ENCODE measurements at regions not wholly inside any gene's neighbourhood (a gene's known extent, or its start where the extent isn't known, plus 50 kb on each side); places are given as distances from the start of the nearest gene placed in this dataset.

- no peak for DNase-seq
These were observed 156.6 kb upstream of the LHCGR start for GRCh38 chr2:48912110-48912509.

DNA sequence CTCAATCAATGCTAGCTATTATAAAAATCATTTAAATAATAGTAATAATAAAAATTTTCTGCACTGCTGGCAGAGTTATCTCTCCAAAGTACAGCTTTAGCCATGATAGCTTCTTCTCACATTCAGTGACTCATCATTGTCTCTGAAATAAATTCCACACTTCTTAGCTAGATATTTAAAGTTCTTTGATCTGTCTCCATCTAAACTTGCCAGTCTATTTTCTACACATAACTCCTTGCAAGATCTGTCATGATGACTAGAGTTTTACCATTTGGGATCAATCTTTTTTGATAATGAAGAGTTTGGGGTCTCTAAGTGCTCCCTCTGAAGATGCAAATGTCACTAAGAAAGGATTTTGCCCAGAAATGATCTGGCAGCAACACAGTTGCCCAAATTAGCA is 155.4 kb upstream of the LHCGR start:
- DNase-seq: no peak

DNA sequence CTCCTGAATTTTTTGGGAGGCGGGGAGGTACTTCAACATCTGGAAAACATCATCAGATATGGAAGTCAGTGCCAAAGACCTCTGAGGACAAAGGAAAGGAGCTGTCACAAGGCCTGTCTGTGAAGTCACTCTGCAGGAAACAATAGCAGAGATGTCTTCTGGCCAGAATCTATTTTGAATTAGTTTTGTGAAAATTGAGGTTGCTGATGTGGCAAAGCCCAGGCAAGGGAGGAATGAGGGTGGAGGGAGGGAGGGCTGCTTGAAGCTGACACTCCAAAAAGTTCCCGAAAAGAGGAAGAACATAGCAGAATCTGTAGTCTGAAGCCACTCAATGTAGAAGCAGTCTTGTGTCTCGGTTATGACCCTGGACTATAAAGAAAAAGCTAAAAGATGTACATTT is 151.1 kb upstream of the LHCGR start:
- DNase-seq: no peak

GRCh38 chr2:48905696-48906095 is 150.2 kb upstream of the LHCGR start:
- no peak for DNase-seq

DNA sequence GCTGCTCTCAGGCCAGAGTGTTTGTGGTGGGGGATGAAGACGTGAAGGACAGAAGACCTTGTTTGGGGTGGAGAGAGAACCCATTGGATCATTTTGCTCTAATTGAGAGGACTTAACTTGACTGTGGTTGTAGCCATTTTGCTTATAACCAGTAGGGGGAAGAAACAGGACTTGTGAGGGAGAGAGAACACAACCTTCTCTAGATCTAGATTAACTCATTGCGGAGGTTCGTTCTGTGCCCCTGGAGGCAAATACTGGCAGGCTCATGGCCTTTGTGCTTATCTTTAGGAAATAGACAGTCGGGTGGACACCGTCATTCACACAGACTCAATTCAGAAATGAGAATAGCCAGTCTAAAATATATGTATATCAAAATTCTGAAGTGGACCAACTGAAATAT is 147.0 kb upstream of the LHCGR start:
- DNase-seq: no peak

- no peak for DNase-seq
These were observed 145.9 kb upstream of the LHCGR start for GRCh38 chr2:48901416-48901815.

DNA sequence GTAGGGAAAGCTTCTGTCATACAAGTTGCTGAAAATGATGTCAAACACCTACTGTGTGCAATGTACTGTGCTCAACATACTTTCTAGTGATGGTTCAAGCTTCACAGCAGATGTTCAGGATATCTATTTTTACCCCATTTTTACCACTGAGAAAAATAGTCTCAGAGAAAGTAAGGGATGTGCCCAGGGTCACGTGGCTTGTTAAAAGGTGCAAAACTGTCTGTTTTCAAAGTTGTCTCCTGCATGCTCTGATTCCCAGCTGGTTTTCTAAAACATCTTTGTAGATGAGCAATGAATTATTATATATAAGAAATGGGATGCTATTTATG is 145.5 kb upstream of the LHCGR start:
- no peak for DNase-seq

DNA sequence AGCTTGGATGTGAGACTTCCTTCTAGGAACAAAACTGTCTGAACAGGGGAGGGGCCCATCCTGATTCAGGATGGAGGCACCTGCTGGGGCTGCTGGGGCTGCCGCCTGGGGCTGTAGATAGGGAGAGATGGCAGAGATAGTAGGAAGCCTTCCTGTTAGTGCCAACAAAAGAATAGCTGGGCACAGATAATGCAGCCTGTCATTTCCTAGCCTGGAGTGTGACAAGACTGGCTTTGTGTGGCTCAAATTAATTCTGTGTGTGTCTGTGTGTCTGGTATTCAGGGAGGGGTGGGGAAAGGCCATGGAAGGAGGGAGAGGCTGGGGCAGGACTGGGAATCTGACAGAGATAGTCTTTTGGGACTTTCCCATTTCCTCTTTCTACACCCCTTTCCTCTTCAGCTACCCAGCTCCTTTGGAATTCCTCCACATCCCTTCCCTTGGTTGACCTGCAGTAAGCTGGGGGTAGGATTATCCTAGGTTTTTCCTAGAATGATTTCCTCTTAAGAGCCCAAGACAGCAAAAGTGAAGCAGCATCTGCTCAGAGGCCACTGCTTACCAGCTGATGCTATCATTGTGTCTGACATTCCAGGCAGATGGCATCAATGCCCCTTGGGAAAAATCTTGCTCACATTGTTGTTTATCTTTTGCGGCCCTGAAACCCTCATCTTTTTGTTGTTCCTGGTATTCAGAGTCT is 144.9 kb upstream of the LHCGR start:
- no peak for DNase-seq

GRCh38 chr2:48896870-48897269 is 141.3 kb upstream of the LHCGR start:
- DNase-seq: no peak

DNA sequence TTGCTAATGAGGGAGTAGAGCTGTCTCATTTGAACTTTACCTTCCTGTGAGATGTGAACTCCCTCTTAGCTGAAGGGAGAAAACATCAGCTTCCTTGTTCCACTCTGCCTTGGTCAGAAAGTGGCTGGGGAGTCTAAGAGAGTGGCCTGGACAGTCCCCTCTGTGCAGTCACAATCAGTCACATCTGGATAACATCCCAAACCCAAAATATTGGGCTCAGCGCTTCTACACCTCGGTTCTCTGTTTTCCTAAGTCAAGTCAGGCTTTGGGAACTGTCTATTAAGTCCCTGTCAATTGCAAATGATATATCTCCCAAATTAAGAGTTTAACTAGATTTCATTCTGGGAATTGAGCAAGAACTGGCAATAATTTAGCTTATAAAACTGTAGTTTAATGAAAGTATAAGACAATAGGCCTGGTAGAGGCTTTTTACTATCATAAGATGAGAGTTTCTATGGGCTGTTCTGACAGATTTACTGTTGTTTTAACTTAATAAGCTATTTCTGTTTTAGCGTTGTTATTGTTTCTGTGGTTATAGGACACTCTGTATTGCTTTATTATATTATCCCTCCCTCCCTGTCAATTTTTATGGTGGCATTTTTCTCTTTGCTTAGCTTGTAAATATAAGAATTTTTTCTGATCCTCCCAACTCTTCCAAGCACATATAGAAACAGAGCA is 135.1 kb upstream of the LHCGR start:
- DNase-seq: no peak

- no peak for DNase-seq
These were observed 132.5 kb upstream of the LHCGR start for GRCh38 chr2:48888066-48888465.

- no peak for DNase-seq
These were observed 131.4 kb upstream of the LHCGR start for GRCh38 chr2:48886919-48887318.

DNA sequence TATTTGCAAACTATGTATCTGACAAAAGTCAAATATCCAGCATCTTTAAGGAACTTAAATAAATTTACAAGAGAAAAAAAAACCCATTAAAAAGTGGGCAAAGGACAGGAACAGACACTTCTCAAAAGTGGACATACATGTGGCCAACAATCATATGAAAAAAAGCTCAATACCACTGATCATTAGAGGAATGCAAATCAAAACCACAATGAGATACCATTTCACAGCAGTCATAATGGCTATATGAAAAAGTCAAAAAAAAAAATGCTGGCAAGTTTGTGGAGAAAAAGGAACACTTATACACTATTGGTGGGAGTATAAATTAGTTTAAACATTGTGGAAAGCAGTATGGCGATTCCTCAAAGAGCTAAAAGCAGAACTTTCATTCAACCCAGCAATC is 130.3 kb upstream of the LHCGR start:
- DNase-seq: no peak

DNA sequence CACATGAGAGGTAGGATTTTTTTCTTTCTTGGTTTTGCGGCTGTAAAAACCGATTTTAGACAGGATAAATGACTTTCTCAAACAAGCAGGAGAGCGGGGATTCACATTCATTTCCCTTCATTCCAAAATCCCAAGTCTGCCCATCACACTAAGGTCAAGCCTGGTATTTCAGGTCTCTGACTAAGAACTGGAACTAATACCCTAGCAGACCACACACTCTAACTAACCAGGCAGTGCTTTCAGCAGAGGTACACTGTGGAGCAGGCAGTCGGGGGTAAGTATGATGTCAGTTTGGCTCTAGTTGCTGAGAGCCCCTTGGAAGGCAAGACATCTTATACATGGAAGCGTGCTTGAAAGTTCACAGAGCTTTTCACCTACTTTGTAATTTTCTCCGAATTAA is 128.1 kb upstream of the LHCGR start:
- DNase-seq: no peak

GRCh38 chr2:48874282-48874681 is 118.8 kb upstream of the LHCGR start:
- DNase-seq: no peak

DNA sequence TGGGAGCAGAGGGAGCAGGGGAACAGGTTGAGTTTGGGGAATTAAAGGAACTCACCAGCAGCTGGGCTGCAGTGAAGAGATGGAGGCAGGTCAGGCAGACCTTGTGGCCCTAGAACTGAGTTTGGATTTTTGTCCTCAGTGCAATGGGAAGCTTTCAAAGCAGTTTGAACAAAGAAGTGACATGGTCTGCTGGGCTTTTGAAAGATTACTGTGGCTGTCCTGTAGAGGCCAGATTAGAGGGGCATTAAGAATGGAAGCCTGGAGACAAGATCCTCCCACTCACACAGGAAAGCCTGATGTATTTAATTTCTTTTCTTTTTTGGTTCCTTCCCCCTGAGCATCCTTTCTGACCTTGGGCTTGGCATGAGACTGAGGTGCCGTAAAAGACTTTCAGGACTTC is 118.1 kb upstream of the LHCGR start:
- no peak for DNase-seq

DNA sequence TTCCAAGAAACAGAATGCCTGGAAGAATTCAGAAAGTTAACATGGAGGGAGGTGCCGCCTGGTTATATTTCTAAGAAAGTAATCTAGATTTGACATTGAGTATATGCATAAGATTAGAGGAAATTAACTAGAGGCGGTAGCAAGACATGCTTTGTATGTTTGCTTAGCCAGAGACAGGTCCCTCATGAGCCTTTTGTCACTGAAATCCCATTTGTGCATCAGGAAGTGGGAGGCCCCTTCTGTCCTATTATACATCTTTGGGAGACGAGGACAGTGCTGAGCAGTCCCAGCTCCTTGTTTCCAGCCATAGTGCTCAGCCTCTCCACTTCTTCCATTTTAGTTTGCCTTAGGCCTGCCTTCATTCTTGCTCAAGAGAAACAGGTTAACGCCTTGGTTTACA is 115.4 kb upstream of the LHCGR start:
- DNase-seq: no peak

GRCh38 chr2:48870503-48870902 is 115.0 kb upstream of the LHCGR start:
- DNase-seq: no peak

- no peak for DNase-seq
These were observed 110.2 kb upstream of the LHCGR start for GRCh38 chr2:48865704-48866103.

- DNase-seq: no peak
These were observed 104.9 kb upstream of the LHCGR start for GRCh38 chr2:48860380-48860779.

DNA sequence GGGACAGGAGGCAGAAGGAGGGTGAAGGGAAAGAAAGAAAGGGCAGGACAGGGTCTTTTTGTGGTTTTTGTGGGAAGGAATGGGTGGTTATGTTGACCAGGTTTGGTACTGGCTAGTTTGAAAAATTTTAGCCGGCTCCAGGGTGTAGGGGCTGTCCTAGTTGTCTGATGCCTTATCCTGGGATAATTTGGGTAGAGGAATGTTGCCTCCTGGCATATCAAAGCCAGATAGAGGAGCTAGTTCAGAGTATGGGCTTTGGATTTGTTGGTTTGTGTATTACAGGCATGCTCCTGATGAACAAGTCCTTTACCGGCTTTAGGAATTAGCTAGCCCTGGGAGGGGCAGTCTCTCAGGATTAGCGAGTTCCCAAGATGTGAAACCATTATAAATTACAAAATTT is 101.1 kb upstream of the LHCGR start:
- no peak for DNase-seq

GRCh38 chr2:48856144-48856543 is 100.6 kb upstream of the LHCGR start:
- no peak for DNase-seq

GRCh38 chr2:48855142-48855541 is 99.6 kb upstream of the LHCGR start:
- DNase-seq: no peak

- no peak for DNase-seq
These were observed 99.2 kb upstream of the LHCGR start for GRCh38 chr2:48854681-48855080.

DNA sequence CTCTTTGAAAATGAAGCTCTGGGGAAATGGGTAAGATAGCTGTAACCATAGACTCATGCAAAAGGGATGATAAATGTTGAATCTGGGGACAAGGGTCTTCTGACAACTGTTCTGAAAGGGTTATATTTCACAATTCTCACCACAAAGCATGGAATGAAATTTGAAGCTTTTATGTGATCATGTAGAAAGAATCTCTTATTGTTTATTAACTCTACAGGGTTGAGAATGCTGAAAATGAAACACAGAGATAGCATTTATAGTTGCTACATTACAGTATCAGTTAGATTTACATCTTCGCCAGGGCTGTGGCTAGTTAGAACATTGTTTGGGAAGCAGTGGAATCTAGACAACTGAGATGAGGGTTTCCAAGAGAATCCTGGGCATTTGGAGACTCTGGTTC is 97.4 kb upstream of the LHCGR start:
- DNase-seq: no peak

Measured in DMS79 treated with DMSO at 0.1 percent for 48 hours (cell line).